Thyroid gland (tissue), 4 donors: ENCODE measurements at regions not wholly inside any gene's neighbourhood (a gene's known extent, or its start where the extent isn't known, plus 50 kb on each side); places are given as distances from the start of the nearest gene placed in this dataset.

Source experiments
- DNase-seq, 2 donors: peaks; one replicate each; pipeline ENCODE4 v3.0.0-alpha.2; 2019
- H3K27ac ChIP-seq, 3 donors: fragments of 200-600 bp; sonication (generic); 1 replicate in 2 of 3; 2 replicates in 1 of 3; pipeline ENCODE4 v1.5.1; 2016 to 2019; ENCODE audit warnings: mild to moderate bottlenecking in 1 of 3, moderate library complexity in 1 of 3
- H3K27me3 ChIP-seq: fragments of 200-600 bp; sonication (generic); one replicate; pipeline ENCODE4 v1.5.1; 2019
- H3K36me3 ChIP-seq, 2 donors: fragments of 200-600 bp; sonication (generic); one replicate each; pipeline ENCODE4 v1.5.1; 2016 to 2019
- H3K4me1 ChIP-seq, 2 donors: fragments of 200-600 bp; sonication (generic); one replicate each; pipeline ENCODE4 v1.5.1; 2017 to 2019
- H3K4me3 ChIP-seq, 3 donors: fragments of 200-600 bp; sonication (generic); replicated peaks in 1 of 3; 1 replicate in 2 of 3; 2 replicates in 1 of 3; pipeline ENCODE4 v1.5.1; 2016; ENCODE audit warnings: mild to moderate bottlenecking in 1 of 3
- H3K9me3 ChIP-seq: fragments of 200-600 bp; sonication (generic); one replicate; pipeline ENCODE4 v1.5.1; 2017
- CTCF ChIP-seq, 6 experiments: fragments of 200-600 bp in 3 of 6; fragments of 450-650 bp in 3 of 6; sonication (generic) in 3 of 6; IDR thresholded peaks; one replicate each; pipeline ENCODE4 v1.5.1; 2016 to 2019; ENCODE audit warnings: antibody characterized with exemption in 6 of 6, mild to moderate bottlenecking in 2 of 6, inconsistent platforms in 1 of 6, moderate library complexity in 1 of 6
- POLR2A ChIP-seq, 2 donors: fragments of 450-650 bp; IDR thresholded peaks; one replicate each; pipeline ENCODE4 v1.6.1; 2017; ENCODE audit warnings: antibody characterized with exemption in 2 of 2, mild to moderate bottlenecking in 2 of 2, moderate library complexity in 1 of 2
- WGBS, 2 donors: methylation state at CpG; one replicate each; pipeline ENCODE4 v1.1.5; 2017; 5-methylcytosine and 5-hydroxymethylcytosine counted together
- intact Hi-C: fragments of 100-400 bp; cut with DNase I; formaldehyde crosslinking; loops from one replicate; pipeline ENCODE4 v1.15.1; 2023

- TF ChIP-seq POLR2A (IDR thresholded peaks at IDR 0.05) (no peak), CTCF (IDR thresholded peaks at IDR 0.05) (no peak)
- 75 to 83% methylated on average over 6 of the region's 6 CpGs for WGBS, 2 donors
- no peaks in the 10 kb centered on the region for H3K27me3 ChIP-seq
- DNase-seq: no peak
- no peaks in the 10 kb centered on the region for H3K4me1 ChIP-seq
- no peak overlapping the region for H3K4me3 ChIP-seq
- no peaks in the 10 kb centered on the region for H3K36me3 ChIP-seq
- H3K27ac ChIP-seq: no peak overlapping the region
- intact Hi-C loops: no loop called here
- H3K9me3 ChIP-seq: no peaks in the 10 kb centered on the region
These were observed 203.8 kb upstream of the HS3ST1 start for GRCh38 chr4:11632483-11632882.

GRCh38 chr4:11632025-11632424, 203.3 kb upstream of the HS3ST1 start:
- DNase-seq: no peak
- Histone ChIP-seq H3K36me3 (no peaks in the 10 kb centered on the region), H3K27me3 (no peaks in the 10 kb centered on the region), H3K4me3 (no peak overlapping the region), H3K4me1 (no peaks in the 10 kb centered on the region), H3K9me3 (no peaks in the 10 kb centered on the region), H3K27ac (no peak overlapping the region)
- no peak for TF ChIP-seq POLR2A (IDR thresholded peaks at IDR 0.05)
- 74 to 75% methylated on average over 4 of the region's 4 CpGs for WGBS, 2 donors
- intact Hi-C loops: no loop called here

GRCh38 chr4:11631416-11631815, 202.7 kb upstream of the HS3ST1 start:
- 97% methylated on average over 2 of the region's 2 CpGs for WGBS, 2 donors
- Histone ChIP-seq H3K4me3 (no peak overlapping the region), H3K36me3 (no peaks in the 10 kb centered on the region), H3K27ac (no peak overlapping the region), H3K9me3 (no peaks in the 10 kb centered on the region), H3K4me1 (no peaks in the 10 kb centered on the region), H3K27me3 (no peaks in the 10 kb centered on the region)
- no peak for TF ChIP-seq CTCF (IDR thresholded peaks at IDR 0.05)
- TF ChIP-seq POLR2A (IDR thresholded peaks at IDR 0.05): no peak
- intact Hi-C loops: no loop called here
- DNase-seq: no peak

- no peak for DNase-seq
- H3K4me3 ChIP-seq: no peak overlapping the region
- H3K27ac ChIP-seq: no peak overlapping the region
- no peak for TF ChIP-seq POLR2A (IDR thresholded peaks at IDR 0.05)
- TF ChIP-seq CTCF (IDR thresholded peaks at IDR 0.05): no peak
- no peaks in the 10 kb centered on the region for H3K4me1 ChIP-seq
- no peaks in the 10 kb centered on the region for H3K36me3 ChIP-seq
- intact Hi-C loops: no loop called here
- H3K27me3 ChIP-seq: no peaks in the 10 kb centered on the region
- H3K9me3 ChIP-seq: no peaks in the 10 kb centered on the region
These were observed 199.5 kb upstream of the HS3ST1 start for GRCh38 chr4:11628093-11628725.

- WGBS, 2 donors: 85 to 90% methylated on average over 4 of the region's 4 CpGs
- no peaks in the 10 kb centered on the region for H3K36me3 ChIP-seq
- H3K4me1 ChIP-seq: no peaks in the 10 kb centered on the region
- no peaks in the 10 kb centered on the region for H3K27me3 ChIP-seq
- TF ChIP-seq POLR2A (IDR thresholded peaks at IDR 0.05) (no peak), CTCF (IDR thresholded peaks at IDR 0.05) (no peak)
- no peak overlapping the region for H3K27ac ChIP-seq
- intact Hi-C loops: no loop called here
- H3K9me3 ChIP-seq: no peaks in the 10 kb centered on the region
- DNase-seq: no peak
- no peak overlapping the region for H3K4me3 ChIP-seq
These were observed 197.4 kb upstream of the HS3ST1 start for GRCh38 chr4:11626066-11626465.

- TF ChIP-seq CTCF (IDR thresholded peaks at IDR 0.05) (no peak), POLR2A (IDR thresholded peaks at IDR 0.05) (no peak)
- no peak overlapping the region for H3K27ac ChIP-seq
- 67 to 80% methylated on average over 7 of the region's 7 CpGs for WGBS, 2 donors
- no peaks in the 10 kb centered on the region for H3K4me1 ChIP-seq
- H3K4me3 ChIP-seq: no peak overlapping the region
- intact Hi-C loops: no loop called here
- H3K27me3 ChIP-seq: no peaks in the 10 kb centered on the region
- H3K36me3 ChIP-seq: no peaks in the 10 kb centered on the region
- H3K9me3 ChIP-seq: no peaks in the 10 kb centered on the region
- DNase-seq: no peak
These were observed 196.5 kb upstream of the HS3ST1 start for GRCh38 chr4:11625211-11625610.
